Breast epithelium (tissue), 4 donors: ENCODE measurements at regions not wholly inside any gene's neighbourhood (a gene's known extent, or its start where the extent isn't known, plus 50 kb on each side); places are given as distances from the start of the nearest gene placed in this dataset.
"Not testable (repeated sequence)": the region's sequence is repeated elsewhere in the genome, so short reads cannot be mapped to it uniquely, and the experiment has no call there.

Experiments
- DNase-seq, 2 donors: peaks; one replicate each; pipeline ENCODE4 v3.0.0-alpha.2; 2019; ENCODE audit warnings: low spot score in 2 of 2
- H3K27ac ChIP-seq, 2 donors: fragments of 200-600 bp; sonication (generic) in 1 of 2; one replicate each; pipeline ENCODE4 v1.5.1; 2016 to 2019; ENCODE audit warnings: mild to moderate bottlenecking in 1 of 2
- H3K27me3 ChIP-seq, 2 donors: fragments of 200-600 bp; sonication (generic) in 1 of 2; one replicate each; pipeline versions ENCODE4 v1.5.1 to v1.6.0; 2017 to 2019; ENCODE audit warnings: control low read depth in 1 of 2, mild to moderate bottlenecking in 1 of 2
- H3K36me3 ChIP-seq: fragments of 200-600 bp; one replicate; pipeline ENCODE4 v1.5.1; 2019
- H3K4me1 ChIP-seq, 2 donors: fragments of 200-600 bp; sonication (generic); one replicate each; pipeline ENCODE4 v1.5.1; 2016 to 2019; ENCODE audit warnings: control low read depth in 1 of 2
- H3K4me3 ChIP-seq, 3 donors: fragments of 200-600 bp; sonication (generic); 1 replicate in 2 of 3; 2 replicates in 1 of 3; pipeline ENCODE4 v1.5.1; 2016 to 2019; ENCODE audit warnings: mild to moderate bottlenecking in 3 of 3, moderate library complexity in 2 of 3
- H3K9me3 ChIP-seq, 2 donors: fragments of 200-600 bp; sonication (generic) in 1 of 2; one replicate each; pipeline ENCODE4 v1.5.1; 2016 to 2019; ENCODE audit warnings: control low read depth in 1 of 2
- POLR2A ChIP-seq: fragments of 450-650 bp; IDR thresholded peaks from one replicate; pipeline ENCODE4 v1.6.1; 2016; ENCODE audit warnings: antibody characterized with exemption, mild to moderate bottlenecking, moderate library complexity
- POLR2AphosphoS5 ChIP-seq, 3 donors: sonication (generic); formaldehyde crosslinking; IDR thresholded peaks; one replicate each; pipeline ENCODE4 v1.6.1; 2017; ENCODE audit warnings: antibody characterized with exemption in 3 of 3
- intact Hi-C: fragments of 100-400 bp; cut with DNase I; formaldehyde crosslinking; loops from one replicate; pipeline ENCODE4 v1.15.1; 2023; ENCODE audit warnings: low total_unique reads
- TF ChIP-seq, protein P1 (sequence below), 3 donors: fragments of 450-650 bp; IDR thresholded peaks; one replicate each; pipeline ENCODE4 v1.5.1; 2016 to 2017; ENCODE audit warnings: antibody characterized with exemption in 3 of 3, mild to moderate bottlenecking in 3 of 3, moderate library complexity in 3 of 3

DNA sequence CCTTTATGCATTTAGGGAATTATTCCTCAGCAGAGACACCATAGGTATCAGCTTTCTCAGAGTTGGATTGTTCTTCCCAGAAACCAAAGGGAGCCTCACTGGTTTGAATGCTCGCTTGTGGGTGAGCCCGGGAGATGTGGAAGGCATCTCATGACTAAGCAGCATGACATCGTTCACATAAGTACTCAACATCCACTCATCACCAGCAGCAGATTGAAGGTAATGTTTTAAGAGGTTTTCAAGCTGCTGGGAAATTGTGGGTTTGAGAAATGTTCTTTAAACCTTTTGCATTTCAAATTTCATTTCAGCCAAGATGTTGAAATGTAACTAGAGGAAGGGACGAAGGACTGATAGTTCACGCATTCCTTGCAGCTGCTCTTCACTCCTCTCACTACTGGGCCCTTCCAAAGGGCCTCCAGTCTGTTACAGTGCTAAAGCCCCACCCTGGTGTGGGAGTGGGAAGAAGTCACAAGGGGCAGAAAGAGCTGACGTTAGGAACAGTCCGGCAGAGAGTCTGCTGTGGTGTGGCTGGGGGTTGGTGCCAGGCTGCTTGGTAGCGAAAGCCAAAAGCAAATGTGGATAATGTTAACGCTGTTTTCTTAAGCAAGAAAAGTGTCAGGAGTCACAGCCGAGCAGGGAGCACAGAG, 324.5 kb upstream of the EPHA4 start:
- no peaks in the 10 kb centered on the region for H3K9me3 ChIP-seq
- TF ChIP-seq, protein P1, sequence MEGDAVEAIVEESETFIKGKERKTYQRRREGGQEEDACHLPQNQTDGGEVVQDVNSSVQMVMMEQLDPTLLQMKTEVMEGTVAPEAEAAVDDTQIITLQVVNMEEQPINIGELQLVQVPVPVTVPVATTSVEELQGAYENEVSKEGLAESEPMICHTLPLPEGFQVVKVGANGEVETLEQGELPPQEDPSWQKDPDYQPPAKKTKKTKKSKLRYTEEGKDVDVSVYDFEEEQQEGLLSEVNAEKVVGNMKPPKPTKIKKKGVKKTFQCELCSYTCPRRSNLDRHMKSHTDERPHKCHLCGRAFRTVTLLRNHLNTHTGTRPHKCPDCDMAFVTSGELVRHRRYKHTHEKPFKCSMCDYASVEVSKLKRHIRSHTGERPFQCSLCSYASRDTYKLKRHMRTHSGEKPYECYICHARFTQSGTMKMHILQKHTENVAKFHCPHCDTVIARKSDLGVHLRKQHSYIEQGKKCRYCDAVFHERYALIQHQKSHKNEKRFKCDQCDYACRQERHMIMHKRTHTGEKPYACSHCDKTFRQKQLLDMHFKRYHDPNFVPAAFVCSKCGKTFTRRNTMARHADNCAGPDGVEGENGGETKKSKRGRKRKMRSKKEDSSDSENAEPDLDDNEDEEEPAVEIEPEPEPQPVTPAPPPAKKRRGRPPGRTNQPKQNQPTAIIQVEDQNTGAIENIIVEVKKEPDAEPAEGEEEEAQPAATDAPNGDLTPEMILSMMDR (IDR thresholded peaks at IDR 0.05): no peak
- TF ChIP-seq POLR2A (no peak), POLR2AphosphoS5 (IDR thresholded peaks at IDR 0.05) (no peak)
- no peaks in the 10 kb centered on the region for H3K36me3 ChIP-seq
- no peaks in the 10 kb centered on the region for H3K27me3 ChIP-seq
- intact Hi-C loops: loop anchor here (5.0 kb wide), 1 partner anchor 279 kb away; no protein-coding TSS in a partner anchor
- DNase-seq: peak in 1 of 2 donors; percentile 17
- H3K4me3 ChIP-seq: peak overlapping the region in 1 of 3 donors; percentile 22
- H3K27ac ChIP-seq: peak overlapping the region in 1 of 2 donors; percentile 25
- no peaks in the 10 kb centered on the region for H3K4me1 ChIP-seq

- H3K9me3 ChIP-seq: no peaks in the 10 kb centered on the region
- H3K27ac ChIP-seq: peak overlapping the region in 1 of 2 donors; percentile 32
- H3K27me3 ChIP-seq: no peaks in the 10 kb centered on the region
- intact Hi-C loops: loop anchor here (5.0 kb wide), 1 partner anchor 278 kb away; no protein-coding TSS in a partner anchor
- no peaks in the 10 kb centered on the region for H3K36me3 ChIP-seq
- no peak for DNase-seq
- TF ChIP-seq, protein P1 (IDR thresholded peaks at IDR 0.05): no peak
- TF ChIP-seq POLR2A (no peak), POLR2AphosphoS5 (IDR thresholded peaks at IDR 0.05) (no peak)
- H3K4me1 ChIP-seq: no peaks in the 10 kb centered on the region
- peak overlapping the region in 1 of 3 donors; percentile 15 for H3K4me3 ChIP-seq
Measured at GRCh38 chr2:221895366-221896121, 323.4 kb upstream of the EPHA4 start.

DNA sequence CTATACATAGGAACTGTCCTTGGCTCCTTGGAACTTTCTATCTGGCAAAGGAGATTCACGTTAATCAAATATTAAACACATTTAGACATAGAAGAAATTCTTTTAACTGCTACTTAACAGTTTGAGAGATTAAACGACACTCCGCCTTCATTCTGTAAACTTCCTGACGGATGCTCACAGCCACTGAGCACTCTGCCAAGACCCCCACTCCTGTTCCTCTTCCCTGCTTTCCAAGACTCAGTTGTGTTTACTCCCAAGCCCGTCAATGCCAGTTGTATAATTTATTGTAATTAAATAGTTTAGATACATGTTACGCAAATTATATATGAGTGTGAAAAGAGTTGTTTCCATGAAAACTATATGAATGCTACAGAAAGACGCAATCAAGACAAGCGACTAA, 321.4 kb upstream of the EPHA4 start:
- intact Hi-C loops: no loop called here
- no peaks in the 10 kb centered on the region for H3K27me3 ChIP-seq
- no peaks in the 10 kb centered on the region for H3K9me3 ChIP-seq
- H3K4me1 ChIP-seq: no peaks in the 10 kb centered on the region
- H3K4me3 ChIP-seq: no peak overlapping the region
- H3K36me3 ChIP-seq: no peaks in the 10 kb centered on the region
- TF ChIP-seq POLR2AphosphoS5 (IDR thresholded peaks at IDR 0.05): no peak
- no peak for TF ChIP-seq POLR2A
- TF ChIP-seq, protein P1 (IDR thresholded peaks at IDR 0.05): no peak
- H3K27ac ChIP-seq: no peak overlapping the region
- DNase-seq: no peak

- DNase-seq, H3K27me3 ChIP-seq, H3K9me3 ChIP-seq, H3K4me1 ChIP-seq, H3K36me3 ChIP-seq, intact Hi-C loops, H3K4me3 ChIP-seq, H3K27ac ChIP-seq: not testable (repeated sequence)
Measured at GRCh38 chr2:221892006-221892405, 319.9 kb upstream of the EPHA4 start.

DNA sequence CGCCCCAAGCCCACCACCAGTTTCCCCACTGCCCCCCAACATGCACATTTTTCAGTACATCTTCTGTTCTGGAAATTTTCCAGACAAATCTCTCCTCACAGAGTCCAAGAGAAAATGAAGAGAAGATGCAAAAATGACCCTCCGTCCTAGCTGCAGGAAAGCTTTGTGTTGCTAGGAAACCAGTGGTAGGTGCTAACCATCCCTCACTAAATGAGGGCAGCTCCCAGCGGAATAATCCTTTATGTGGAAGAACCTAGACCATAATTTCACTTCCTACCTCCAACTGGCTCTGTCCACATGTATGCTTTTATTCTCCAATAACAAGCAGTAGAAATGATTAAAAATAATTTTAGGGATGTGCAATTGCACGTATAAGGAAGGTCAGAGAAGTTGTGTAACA, 311.9 kb upstream of the EPHA4 start:
- Histone ChIP-seq H3K4me3 (no peak overlapping the region), H3K36me3 (no peaks in the 10 kb centered on the region), H3K9me3 (no peaks in the 10 kb centered on the region), H3K27me3 (no peaks in the 10 kb centered on the region), H3K4me1 (no peaks in the 10 kb centered on the region), H3K27ac (no peak overlapping the region)
- intact Hi-C loops: no loop called here
- TF ChIP-seq POLR2A: no peak
- TF ChIP-seq, protein P1 (IDR thresholded peaks at IDR 0.05): no peak
- no peak for TF ChIP-seq POLR2AphosphoS5 (IDR thresholded peaks at IDR 0.05)
- DNase-seq: no peak
